Endothelial cell of umbilical vein (primary cell): ENCODE measurements at regions not wholly inside any gene's neighbourhood (a gene's known extent, or its start where the extent isn't known, plus 50 kb on each side); places are given as distances from the start of the nearest gene placed in this dataset.

Source experiments
- CTCF ChIP-seq, 2 donors: IDR thresholded peaks; 1 replicate in 1 of 2; 2 replicates in 1 of 2; pipeline ENCODE4 v1.5.1; 2011; ENCODE audit warnings: low read length in 2 of 2, mild to moderate bottlenecking in 2 of 2, moderate library complexity in 2 of 2, control low read depth in 1 of 2, inconsistent platforms in 1 of 2, low read depth in 1 of 2; ENCODE audit not compliant: insufficient read depth in 1 of 2; ENCODE audit errors: extremely low read depth in 1 of 2
- EZH2 ChIP-seq: IDR thresholded peaks from 2 replicates; pipeline ENCODE4 v1.6.1; 2012; ENCODE audit warnings: borderline replicate concordance, low read depth, mild to moderate bottlenecking, moderate library complexity, low read length, inconsistent platforms; ENCODE audit not compliant: severe bottlenecking
- FOS ChIP-seq: IDR thresholded peaks from 2 replicates; pipeline ENCODE4 v1.6.1; 2011; ENCODE audit warnings: mild to moderate bottlenecking, low read length, moderate library complexity, borderline replicate concordance; ENCODE audit not compliant: insufficient read depth
- MAX ChIP-seq: IDR thresholded peaks from 2 replicates; pipeline ENCODE4 v1.6.1; 2011; ENCODE audit not compliant: insufficient read depth, insufficient read length
- POLR2A ChIP-seq: IDR thresholded peaks from 2 replicates; pipeline ENCODE4 v1.6.1; 2012; ENCODE audit warnings: low read depth, mild to moderate bottlenecking, control low read depth, low read length
- POLR2AphosphoS5 ChIP-seq: IDR thresholded peaks from 2 replicates; pipeline ENCODE4 v1.6.1; 2012; ENCODE audit warnings: low read depth, mild to moderate bottlenecking, control low read depth, low read length, moderate library complexity; ENCODE audit not compliant: insufficient read depth

- TF ChIP-seq CTCF (IDR thresholded peaks at IDR 0.05; ENCODE audit: extremely low read depth in 1 of 2, insufficient read depth in 1 of 2, low read depth in 1 of 2, low read length in 2 of 2), result no peak
- TF ChIP-seq POLR2A, result no peak
- TF ChIP-seq EZH2, result no peak
- TF ChIP-seq MAX, result no peak
- TF ChIP-seq POLR2AphosphoS5, result no peak
- TF ChIP-seq FOS, result no peak
Observed at GRCh38 chr3:88336894-88337293, 187.1 kb downstream of the C3orf38 start.
